ENCODE measurements at regions not wholly inside any gene's neighbourhood (a gene's known extent, or its start where the extent isn't known, plus 50 kb on each side); places are given as distances from the start of the nearest gene placed in this dataset.

GRCh38 chr1:34611571-34611970 is 143.3 kb upstream of the GJB5 start:
- H3K4me3 ChIP-seq (ENCODE audit: low read length), result no peak overlapping the region
- H3K9ac ChIP-seq (ENCODE audit: low read length), result no peak overlapping the region
- no peaks in the 10 kb centered on the region for H3K4me1 ChIP-seq (ENCODE audit: control insufficient read depth, insufficient read depth, low read length)
- no peaks in the 10 kb centered on the region for H3K27me3 ChIP-seq (ENCODE audit: control insufficient read depth, insufficient read depth, low read length)
- no peaks in the 10 kb centered on the region for H3K36me3 ChIP-seq (ENCODE audit: control insufficient read depth, insufficient read depth, low read length)
- no peak overlapping the region for H3K27ac ChIP-seq (ENCODE audit: low read depth, low read length)

GRCh38 chr1:34612091-34612827 is 142.6 kb upstream of the GJB5 start:
- no peaks in the 10 kb centered on the region for H3K4me1 ChIP-seq (ENCODE audit: control insufficient read depth, insufficient read depth, low read length)
- H3K27ac ChIP-seq (ENCODE audit: low read depth, low read length), result no peak overlapping the region
- no peak overlapping the region for H3K9ac ChIP-seq (ENCODE audit: low read length)
- no peak overlapping the region for H3K4me3 ChIP-seq (ENCODE audit: low read length)
- H3K27me3 ChIP-seq (ENCODE audit: control insufficient read depth, insufficient read depth, low read length), result no peaks in the 10 kb centered on the region
- no peaks in the 10 kb centered on the region for H3K36me3 ChIP-seq (ENCODE audit: control insufficient read depth, insufficient read depth, low read length)

DNA sequence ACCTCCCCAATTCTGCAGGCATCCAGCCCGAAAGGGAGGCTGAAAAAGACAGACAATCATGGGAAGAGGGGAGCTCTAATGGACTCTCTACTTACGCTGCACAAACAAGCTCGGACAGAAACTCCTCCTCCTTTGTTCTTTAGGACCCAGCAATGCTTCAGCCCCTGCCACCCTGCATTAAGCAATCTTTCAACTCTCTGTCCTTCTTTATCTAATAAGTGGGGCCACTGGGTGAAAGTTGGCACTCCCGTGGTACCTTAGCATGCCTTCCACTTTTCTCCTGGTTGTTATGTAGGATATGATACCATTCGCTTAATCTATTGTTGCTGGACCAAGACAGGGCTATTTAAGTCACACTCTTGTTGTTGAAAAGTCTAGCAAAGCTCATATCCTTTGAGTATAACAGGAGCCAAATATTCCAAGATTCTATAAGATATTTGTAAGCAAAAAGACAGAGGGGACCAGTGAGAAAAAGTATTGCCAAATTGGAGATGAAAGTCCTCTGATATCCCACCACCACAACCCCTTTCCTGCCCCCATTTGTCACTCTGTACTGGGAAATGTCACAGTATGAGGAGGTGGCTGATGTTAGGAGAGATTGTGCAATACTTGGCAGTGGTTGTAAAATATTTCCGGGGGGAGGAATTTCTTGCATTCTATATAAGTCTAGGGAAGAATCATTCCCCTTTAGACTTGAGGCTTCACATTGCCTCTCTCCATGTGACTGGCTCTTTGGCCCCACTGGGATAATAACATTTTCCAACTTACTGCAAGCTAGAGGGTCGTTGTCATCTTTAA is 137.3 kb upstream of the GJB5 start:
- Histone ChIP-seq H3K36me3 (ENCODE audit: control insufficient read depth, insufficient read depth, low read length) (no peaks in the 10 kb centered on the region), H3K4me3 (ENCODE audit: low read length) (no peak overlapping the region), H3K4me1 (ENCODE audit: control insufficient read depth, insufficient read depth, low read length) (no peaks in the 10 kb centered on the region), H3K27me3 (ENCODE audit: control insufficient read depth, insufficient read depth, low read length) (no peaks in the 10 kb centered on the region), H3K27ac (ENCODE audit: low read depth, low read length) (no peak overlapping the region), H3K9ac (ENCODE audit: low read length) (no peak overlapping the region)

DNA sequence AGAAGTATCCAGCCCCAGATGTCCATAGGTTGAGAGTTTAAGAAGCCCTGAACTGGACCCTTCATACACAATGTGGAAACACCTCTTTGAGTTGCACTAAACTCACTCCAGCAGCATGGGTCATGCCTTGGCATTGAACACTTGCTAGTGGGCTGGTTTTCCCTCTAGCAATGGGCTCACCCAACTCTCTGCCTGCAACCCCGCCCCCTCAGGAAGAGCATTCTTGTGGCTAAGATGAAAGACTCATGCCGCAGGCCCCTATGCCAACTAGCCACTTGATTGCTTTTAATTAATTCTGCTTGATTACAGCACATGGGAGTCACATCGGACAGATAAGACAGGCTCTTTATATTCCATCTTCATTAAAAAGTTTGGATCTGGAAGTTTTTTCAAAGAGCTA is 136.5 kb upstream of the GJB5 start:
- Histone ChIP-seq H3K4me3 (ENCODE audit: low read length) (no peak overlapping the region), H3K27me3 (ENCODE audit: control insufficient read depth, insufficient read depth, low read length) (no peaks in the 10 kb centered on the region)

GRCh38 chr1:34619256-34619655 is 135.6 kb upstream of the GJB5 start:
- Histone ChIP-seq H3K4me3 (ENCODE audit: low read length) (no peak overlapping the region), H3K9ac (ENCODE audit: low read length) (no peak overlapping the region), H3K27me3 (ENCODE audit: control insufficient read depth, insufficient read depth, low read length) (no peaks in the 10 kb centered on the region), H3K4me1 (ENCODE audit: control insufficient read depth, insufficient read depth, low read length) (no peaks in the 10 kb centered on the region), H3K27ac (ENCODE audit: low read depth, low read length) (no peak overlapping the region), H3K36me3 (ENCODE audit: control insufficient read depth, insufficient read depth, low read length) (no peaks in the 10 kb centered on the region)

More for the DNA sequence above, 136.5 kb upstream of the GJB5 start:
- Histone ChIP-seq H3K27ac (ENCODE audit: low read depth, low read length) (no peak overlapping the region), H3K36me3 (ENCODE audit: control insufficient read depth, insufficient read depth, low read length) (no peaks in the 10 kb centered on the region), H3K9ac (ENCODE audit: low read length) (no peak overlapping the region), H3K4me1 (ENCODE audit: control insufficient read depth, insufficient read depth, low read length) (no peaks in the 10 kb centered on the region)

DNA sequence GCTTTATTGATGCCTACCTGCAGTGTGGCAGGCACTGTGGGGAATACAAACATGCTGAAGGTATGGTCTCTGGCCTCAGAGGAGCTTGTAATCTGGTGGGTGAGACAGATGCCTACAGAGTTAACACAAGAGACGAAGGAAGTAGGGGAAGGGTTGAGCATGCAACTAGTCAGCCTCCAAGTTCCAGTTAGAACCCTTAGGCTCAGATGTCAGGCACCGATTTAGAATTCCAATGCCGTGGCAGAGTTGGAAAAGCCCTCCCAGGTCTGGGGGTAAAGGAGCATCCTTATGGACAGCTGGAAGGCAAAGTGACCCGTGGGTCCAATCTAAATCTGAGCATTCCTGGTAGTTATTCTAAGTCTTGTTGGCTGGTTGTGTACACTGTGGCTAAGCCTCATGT is 132.9 kb upstream of the GJB5 start:
- Histone ChIP-seq H3K36me3 (ENCODE audit: control insufficient read depth, insufficient read depth, low read length) (no peaks in the 10 kb centered on the region), H3K9ac (ENCODE audit: low read length) (no peak overlapping the region), H3K4me1 (ENCODE audit: control insufficient read depth, insufficient read depth, low read length) (no peaks in the 10 kb centered on the region), H3K27ac (ENCODE audit: low read depth, low read length) (no peak overlapping the region), H3K27me3 (ENCODE audit: control insufficient read depth, insufficient read depth, low read length) (no peaks in the 10 kb centered on the region), H3K4me3 (ENCODE audit: low read length) (no peak overlapping the region)

- Histone ChIP-seq H3K9ac (ENCODE audit: low read length) (no peak overlapping the region), H3K27ac (ENCODE audit: low read depth, low read length) (no peak overlapping the region), H3K27me3 (ENCODE audit: control insufficient read depth, insufficient read depth, low read length) (no peaks in the 10 kb centered on the region), H3K4me3 (ENCODE audit: low read length) (no peak overlapping the region), H3K4me1 (ENCODE audit: control insufficient read depth, insufficient read depth, low read length) (no peaks in the 10 kb centered on the region), H3K36me3 (ENCODE audit: control insufficient read depth, insufficient read depth, low read length) (no peaks in the 10 kb centered on the region)
These were observed 129.3 kb upstream of the GJB5 start for GRCh38 chr1:34625521-34626015.

DNA sequence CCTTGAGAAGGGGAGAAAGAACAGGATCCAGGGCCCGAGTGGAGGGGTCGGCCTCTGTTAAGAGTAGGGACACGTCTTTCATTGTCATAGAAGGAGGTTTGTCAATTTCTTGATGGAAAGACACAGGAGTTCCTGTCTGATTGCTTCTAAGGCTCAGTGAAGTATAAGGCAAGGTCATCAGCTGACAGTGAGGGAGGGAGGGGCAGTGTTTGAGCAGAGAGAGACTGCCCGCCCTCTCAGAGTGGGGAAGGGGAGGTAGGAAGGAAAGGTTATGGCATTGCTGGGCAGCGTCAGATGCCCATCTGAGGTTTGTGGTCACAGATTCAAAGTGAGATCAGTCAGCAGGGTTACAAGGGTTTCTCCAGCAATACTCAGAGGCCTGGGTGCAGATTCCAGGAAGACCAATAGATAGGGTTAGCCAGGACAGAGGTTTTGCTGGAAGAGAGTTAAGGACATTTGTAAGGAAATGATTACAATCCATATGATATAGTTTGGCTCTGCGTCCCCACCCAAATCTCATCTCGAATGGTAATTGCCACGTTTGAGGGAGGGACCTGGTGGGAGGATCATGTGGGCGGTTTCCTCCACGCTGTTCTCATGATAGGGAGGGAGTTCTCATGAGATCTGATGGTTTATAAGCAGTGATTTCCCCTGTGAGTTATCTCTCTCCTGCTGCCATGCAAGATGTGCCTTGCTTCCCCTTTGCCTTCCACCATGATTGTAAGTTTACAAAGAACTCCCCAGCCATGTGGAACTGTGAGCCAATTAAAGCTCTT is 127.2 kb upstream of the GJB5 start:
- H3K4me1 ChIP-seq (ENCODE audit: control insufficient read depth, insufficient read depth, low read length), result no peaks in the 10 kb centered on the region
- no peak overlapping the region for H3K27ac ChIP-seq (ENCODE audit: low read depth, low read length)
- H3K36me3 ChIP-seq (ENCODE audit: control insufficient read depth, insufficient read depth, low read length), result no peaks in the 10 kb centered on the region
- no peaks in the 10 kb centered on the region for H3K27me3 ChIP-seq (ENCODE audit: control insufficient read depth, insufficient read depth, low read length)
- H3K9ac ChIP-seq (ENCODE audit: low read length), result no peak overlapping the region
- H3K4me3 ChIP-seq (ENCODE audit: low read length), result no peak overlapping the region

GRCh38 chr1:34631126-34631525 is 123.7 kb upstream of the GJB5 start:
- no peak overlapping the region for H3K9ac ChIP-seq (ENCODE audit: low read length)
- H3K27ac ChIP-seq (ENCODE audit: low read depth, low read length), result no peak overlapping the region
- no peaks in the 10 kb centered on the region for H3K27me3 ChIP-seq (ENCODE audit: control insufficient read depth, insufficient read depth, low read length)
- H3K4me1 ChIP-seq (ENCODE audit: control insufficient read depth, insufficient read depth, low read length), result no peaks in the 10 kb centered on the region
- H3K4me3 ChIP-seq (ENCODE audit: low read length), result no peak overlapping the region
- H3K36me3 ChIP-seq (ENCODE audit: control insufficient read depth, insufficient read depth, low read length), result no peaks in the 10 kb centered on the region

GRCh38 chr1:34639701-34640100 is 115.1 kb upstream of the GJB5 start:
- H3K9ac ChIP-seq (ENCODE audit: low read length), result no peak overlapping the region
- no peaks in the 10 kb centered on the region for H3K4me1 ChIP-seq (ENCODE audit: control insufficient read depth, insufficient read depth, low read length)
- H3K27me3 ChIP-seq (ENCODE audit: control insufficient read depth, insufficient read depth, low read length), result no peaks in the 10 kb centered on the region
- H3K4me3 ChIP-seq (ENCODE audit: low read length), result no peak overlapping the region
- H3K36me3 ChIP-seq (ENCODE audit: control insufficient read depth, insufficient read depth, low read length), result no peaks in the 10 kb centered on the region
- H3K27ac ChIP-seq (ENCODE audit: low read depth, low read length), result no peak overlapping the region

DNA sequence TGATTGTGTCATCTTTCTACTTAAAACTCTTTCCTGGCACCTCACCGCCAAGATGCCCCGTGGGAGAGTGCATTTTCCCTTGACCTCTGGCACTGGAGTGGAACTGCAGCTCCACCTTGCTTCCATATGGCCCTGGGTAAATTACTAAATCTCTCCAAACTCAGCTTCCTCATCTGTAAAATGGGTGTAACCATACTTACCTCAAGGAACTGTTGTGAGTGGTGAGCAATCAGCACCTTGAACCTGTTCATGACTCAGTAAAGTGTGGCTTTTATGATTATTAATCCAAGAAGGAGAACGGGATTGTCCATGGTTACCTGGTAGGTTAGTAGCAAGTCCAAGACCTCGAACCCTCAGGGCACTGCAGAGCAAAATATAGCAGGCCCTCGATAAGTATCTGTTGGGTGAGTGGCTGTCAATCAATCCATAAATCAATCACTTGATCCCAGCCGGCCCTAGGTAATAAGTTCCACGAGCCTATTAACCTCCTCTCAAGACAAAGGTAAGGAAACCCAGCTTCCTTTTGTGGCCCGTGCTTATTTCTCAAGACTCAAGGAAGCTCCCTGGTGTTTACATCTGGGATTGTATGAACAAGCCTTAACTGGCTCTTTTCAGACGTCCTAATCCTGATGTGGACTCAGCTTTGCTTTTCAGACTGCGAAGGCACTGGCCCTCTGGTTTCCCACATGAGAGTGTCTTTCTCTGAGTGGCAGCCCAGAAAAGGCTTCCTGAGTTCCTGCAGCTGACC is 114.0 kb upstream of the GJB5 start:
- no peaks in the 10 kb centered on the region for H3K4me1 ChIP-seq (ENCODE audit: control insufficient read depth, insufficient read depth, low read length)
- H3K27ac ChIP-seq (ENCODE audit: low read depth, low read length), result no peak overlapping the region
- H3K4me3 ChIP-seq (ENCODE audit: low read length), result no peak overlapping the region
- H3K27me3 ChIP-seq (ENCODE audit: control insufficient read depth, insufficient read depth, low read length), result no peaks in the 10 kb centered on the region
- no peaks in the 10 kb centered on the region for H3K36me3 ChIP-seq (ENCODE audit: control insufficient read depth, insufficient read depth, low read length)
- no peak overlapping the region for H3K9ac ChIP-seq (ENCODE audit: low read length)

DNA sequence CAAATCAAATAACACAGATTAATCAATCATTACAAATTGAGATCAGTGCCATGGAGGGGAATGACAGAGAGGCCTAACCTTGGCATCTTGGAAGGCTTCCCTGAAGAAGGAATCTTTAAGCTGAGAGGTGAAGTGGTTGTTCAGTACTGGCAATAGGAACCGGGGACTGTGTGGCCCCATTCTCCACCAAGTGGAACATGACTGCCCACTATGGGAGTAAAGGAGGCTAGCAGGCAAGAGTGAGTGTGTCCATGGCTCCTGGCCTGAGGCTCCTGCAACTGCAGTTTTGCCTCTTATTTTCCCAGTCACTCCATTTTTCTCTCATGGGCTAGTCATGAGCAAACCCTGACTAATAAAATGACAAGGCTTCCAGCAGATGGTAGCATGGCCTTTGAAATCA is 112.2 kb upstream of the GJB5 start:
- H3K4me1 ChIP-seq (ENCODE audit: control insufficient read depth, insufficient read depth, low read length), result no peaks in the 10 kb centered on the region
- H3K27me3 ChIP-seq (ENCODE audit: control insufficient read depth, insufficient read depth, low read length), result no peaks in the 10 kb centered on the region
- H3K4me3 ChIP-seq (ENCODE audit: low read length), result no peak overlapping the region

More for the DNA sequence above, 112.2 kb upstream of the GJB5 start:
- H3K36me3 ChIP-seq (ENCODE audit: control insufficient read depth, insufficient read depth, low read length), result no peaks in the 10 kb centered on the region
- H3K9ac ChIP-seq (ENCODE audit: low read length), result no peak overlapping the region
- H3K27ac ChIP-seq (ENCODE audit: low read depth, low read length), result no peak overlapping the region

Measured in rectal smooth muscle tissue (tissue), 1 donor.